ENCODE measurements at regions not wholly inside any gene's neighbourhood (a gene's known extent, or its start where the extent isn't known, plus 50 kb on each side); places are given as distances from the start of the nearest gene placed in this dataset.

GRCh38 chr3:164612751-164613150 lies 465.5 kb downstream of the SI start:
- Mint-ChIP-seq H3K4me1 (ENCODE audit: low read depth, unreplicated experiment) (no peaks in the 10 kb centered on the region), H3K36me3 (ENCODE audit: insufficient read depth, unreplicated experiment) (no peaks in the 10 kb centered on the region), H3K27me3 (ENCODE audit: unreplicated experiment) (no peaks in the 10 kb centered on the region), H3K9me3 (ENCODE audit: low read depth, unreplicated experiment) (no peaks in the 10 kb centered on the region), H3K27ac (ENCODE audit: unreplicated experiment) (no peak overlapping the region), H3K4me3 (ENCODE audit: low read depth, unreplicated experiment) (no peak overlapping the region)
- BruUV-seq (replicated peaks), result no TSS peak
- CTCF ChIA-PET, result no interaction called here
- intact Hi-C loops (cut with micrococcal nuclease; ENCODE audit: unreplicated experiment), result no loop called here
- no peak for TF ChIP-seq CTCF (IDR thresholded peaks at IDR 0.05; ENCODE audit: unreplicated experiment)
- DNase-seq, result no peak

- intact Hi-C loops (cut with micrococcal nuclease; ENCODE audit: unreplicated experiment), result no loop called here
- Mint-ChIP-seq H3K4me3 (ENCODE audit: low read depth, unreplicated experiment) (no peak overlapping the region), H3K4me1 (ENCODE audit: low read depth, unreplicated experiment) (no peaks in the 10 kb centered on the region), H3K27ac (ENCODE audit: unreplicated experiment) (no peak overlapping the region), H3K9me3 (ENCODE audit: low read depth, unreplicated experiment) (no peaks in the 10 kb centered on the region), H3K36me3 (ENCODE audit: insufficient read depth, unreplicated experiment) (no peaks in the 10 kb centered on the region), H3K27me3 (ENCODE audit: unreplicated experiment) (no peaks in the 10 kb centered on the region)
- BruUV-seq (replicated peaks), result no TSS peak
- CTCF ChIA-PET, result interaction anchor here (0.5 kb wide), 1 partner anchor 573 kb away, joined by 5 read pairs; no protein-coding TSS in a partner anchor
- TF ChIP-seq CTCF (IDR thresholded peaks at IDR 0.05; ENCODE audit: unreplicated experiment), result no peak
- no peak for DNase-seq
Observed at GRCh38 chr3:164608554-164609276, 469.6 kb downstream of the SI start.

- intact Hi-C loops (cut with micrococcal nuclease; ENCODE audit: unreplicated experiment), result no loop called here
- H3K36me3 Mint-ChIP-seq (ENCODE audit: insufficient read depth, unreplicated experiment), result no peaks in the 10 kb centered on the region
- TF ChIP-seq CTCF (IDR thresholded peaks at IDR 0.05; ENCODE audit: unreplicated experiment), result no peak
- CTCF ChIA-PET, result no interaction called here
- H3K4me1 Mint-ChIP-seq (ENCODE audit: low read depth, unreplicated experiment), result no peaks in the 10 kb centered on the region
- no peaks in the 10 kb centered on the region for H3K27me3 Mint-ChIP-seq (ENCODE audit: unreplicated experiment)
- no TSS peak for BruUV-seq (replicated peaks)
- no peak overlapping the region for H3K27ac Mint-ChIP-seq (ENCODE audit: unreplicated experiment)
- no peak for DNase-seq
- no peaks in the 10 kb centered on the region for H3K9me3 Mint-ChIP-seq (ENCODE audit: low read depth, unreplicated experiment)
- H3K4me3 Mint-ChIP-seq (ENCODE audit: low read depth, unreplicated experiment), result no peak overlapping the region
Observed at GRCh38 chr3:164604687-164605086, 473.6 kb downstream of the SI start.

- CTCF ChIA-PET, result interaction anchor here (0.5 kb wide), 1 partner anchor 295 kb away, joined by 5 read pairs; no protein-coding TSS in a partner anchor
- Mint-ChIP-seq H3K4me3 (ENCODE audit: low read depth, unreplicated experiment) (no peak overlapping the region), H3K36me3 (ENCODE audit: insufficient read depth, unreplicated experiment) (no peaks in the 10 kb centered on the region), H3K4me1 (ENCODE audit: low read depth, unreplicated experiment) (no peaks in the 10 kb centered on the region), H3K27ac (ENCODE audit: unreplicated experiment) (no peak overlapping the region), H3K9me3 (ENCODE audit: low read depth, unreplicated experiment) (no peaks in the 10 kb centered on the region), H3K27me3 (ENCODE audit: unreplicated experiment) (no peaks in the 10 kb centered on the region)
- intact Hi-C loops (cut with micrococcal nuclease; ENCODE audit: unreplicated experiment), result no loop called here
- no peak for DNase-seq
- BruUV-seq (replicated peaks), result no TSS peak
- no peak for TF ChIP-seq CTCF (IDR thresholded peaks at IDR 0.05; ENCODE audit: unreplicated experiment)
Observed at GRCh38 chr3:164577667-164578210, 500.6 kb downstream of the SI start.

All from Calu3 (cell line).